ENCODE measurements at regions not wholly inside any gene's neighbourhood (a gene's known extent, or its start where the extent isn't known, plus 50 kb on each side); places are given as distances from the start of the nearest gene placed in this dataset.

DNA sequence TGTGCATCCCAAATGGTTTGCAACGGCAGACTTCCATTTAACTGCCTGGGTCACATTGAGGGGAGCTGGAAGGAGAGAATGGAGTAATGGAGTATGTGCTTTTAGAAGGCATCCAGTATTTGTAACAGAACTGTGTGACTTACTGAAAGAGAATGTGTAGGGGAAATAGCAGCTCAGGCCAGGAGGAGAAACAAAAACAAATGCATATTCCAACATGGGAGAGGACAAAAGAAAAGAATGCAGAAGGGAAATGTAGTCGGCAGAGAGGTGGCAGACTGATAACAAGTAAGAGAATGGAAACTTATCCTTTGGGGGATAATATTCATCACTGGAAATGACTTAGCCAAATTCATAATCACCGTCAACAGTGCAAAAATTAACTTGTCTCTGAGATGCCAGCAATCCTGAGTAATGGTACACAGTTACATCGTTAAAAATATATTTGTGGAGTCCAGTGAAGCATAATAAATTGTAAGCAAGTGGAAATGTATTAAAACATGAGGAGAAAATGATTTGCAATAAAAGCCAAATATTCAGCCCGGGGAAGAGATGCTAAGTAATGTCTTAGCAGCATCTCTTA is 294.9 kb upstream of the SGO1 start:
- TF ChIP-seq, protein P1, sequence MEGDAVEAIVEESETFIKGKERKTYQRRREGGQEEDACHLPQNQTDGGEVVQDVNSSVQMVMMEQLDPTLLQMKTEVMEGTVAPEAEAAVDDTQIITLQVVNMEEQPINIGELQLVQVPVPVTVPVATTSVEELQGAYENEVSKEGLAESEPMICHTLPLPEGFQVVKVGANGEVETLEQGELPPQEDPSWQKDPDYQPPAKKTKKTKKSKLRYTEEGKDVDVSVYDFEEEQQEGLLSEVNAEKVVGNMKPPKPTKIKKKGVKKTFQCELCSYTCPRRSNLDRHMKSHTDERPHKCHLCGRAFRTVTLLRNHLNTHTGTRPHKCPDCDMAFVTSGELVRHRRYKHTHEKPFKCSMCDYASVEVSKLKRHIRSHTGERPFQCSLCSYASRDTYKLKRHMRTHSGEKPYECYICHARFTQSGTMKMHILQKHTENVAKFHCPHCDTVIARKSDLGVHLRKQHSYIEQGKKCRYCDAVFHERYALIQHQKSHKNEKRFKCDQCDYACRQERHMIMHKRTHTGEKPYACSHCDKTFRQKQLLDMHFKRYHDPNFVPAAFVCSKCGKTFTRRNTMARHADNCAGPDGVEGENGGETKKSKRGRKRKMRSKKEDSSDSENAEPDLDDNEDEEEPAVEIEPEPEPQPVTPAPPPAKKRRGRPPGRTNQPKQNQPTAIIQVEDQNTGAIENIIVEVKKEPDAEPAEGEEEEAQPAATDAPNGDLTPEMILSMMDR (conservative IDR thresholded peaks at IDR 0.05; ENCODE audit: low read length): no peak
- no peak for TF ChIP-seq EZH2phosphoT487 (IDR thresholded peaks at IDR 0.05; ENCODE audit: borderline replicate concordance)

Data from Loucy (cell line).